GM12864 (cell line): ENCODE measurements at regions not wholly inside any gene's neighbourhood (a gene's known extent, or its start where the extent isn't known, plus 50 kb on each side); places are given as distances from the start of the nearest gene placed in this dataset.
"Not testable (repeated sequence)": the region's sequence is repeated elsewhere in the genome, so short reads cannot be mapped to it uniquely, and the experiment has no call there.

Source experiments
- DNase-seq: peaks from one replicate; pipeline ENCODE4 v3.0.0-alpha.2; 2011; ENCODE audit warnings: low read depth
- H3K4me3 ChIP-seq: 2 replicates; pipeline ENCODE4 v1.5.1; 2011; ENCODE audit warnings: mild to moderate bottlenecking, low read depth, low read length, control low read depth
- CTCF ChIP-seq: IDR thresholded peaks from 2 replicates; pipeline ENCODE4 v1.5.1; 2011; ENCODE audit warnings: low read depth, mild to moderate bottlenecking, moderate library complexity, low read length, control low read depth, inconsistent platforms; ENCODE audit errors: missing control alignments

GRCh38 chr1:38481871-38482826 lies 377.4 kb downstream of the RRAGC start:
- no peak for TF ChIP-seq CTCF
- no peak for DNase-seq
- no peak overlapping the region for H3K4me3 ChIP-seq

- not testable (repeated sequence) for DNase-seq, H3K4me3 ChIP-seq
These were observed 379.9 kb downstream of the RRAGC start for GRCh38 chr1:38479662-38480061.

GRCh38 chr1:38477811-38478210 lies 381.8 kb downstream of the RRAGC start:
- no peak for TF ChIP-seq CTCF
- H3K4me3 ChIP-seq: no peak overlapping the region

GRCh38 chr1:38476850-38477178 lies 382.8 kb downstream of the RRAGC start:
- DNase-seq: no peak
- TF ChIP-seq CTCF: no peak
- H3K4me3 ChIP-seq: peak overlapping the region; percentile 57

More at GRCh38 chr1:38477811-38478210, 381.8 kb downstream of the RRAGC start:
- no peak for DNase-seq

GRCh38 chr1:38476111-38476849 lies 383.3 kb downstream of the RRAGC start:
- no peak for TF ChIP-seq CTCF
- no peak for DNase-seq
- H3K4me3 ChIP-seq: peak overlapping the region; percentile 57

GRCh38 chr1:38475624-38476005 lies 384.0 kb downstream of the RRAGC start:
- no peak for DNase-seq
- H3K4me3 ChIP-seq: peak overlapping the region; percentile 57
- TF ChIP-seq CTCF: no peak
